Tibial nerve (tissue), 4 donors: ENCODE measurements at regions not wholly inside any gene's neighbourhood (a gene's known extent, or its start where the extent isn't known, plus 50 kb on each side); places are given as distances from the start of the nearest gene placed in this dataset.

Experiments used
- DNase-seq, 2 donors: peaks; one replicate each; pipeline ENCODE4 v3.0.0-alpha.2; 2019; ENCODE audit warnings: low spot score in 2 of 2
- H3K27ac ChIP-seq, 4 donors: fragments of 200-600 bp; sonication (generic) in 3 of 4; one replicate each; pipeline ENCODE4 v1.5.1; 2017 to 2019; ENCODE audit warnings: mild to moderate bottlenecking in 1 of 4
- H3K27me3 ChIP-seq, 2 donors: fragments of 200-600 bp; sonication (generic) in 1 of 2; one replicate each; pipeline versions ENCODE4 v1.5.1 to v1.6.0; 2017 to 2019
- H3K36me3 ChIP-seq, 3 donors: fragments of 200-600 bp; sonication (generic); one replicate each; pipeline ENCODE4 v1.5.1; 2018 to 2019
- H3K4me1 ChIP-seq, 4 donors: fragments of 200-600 bp; sonication (generic) in 3 of 4; one replicate each; pipeline ENCODE4 v1.5.1; 2017 to 2019
- H3K4me3 ChIP-seq, 4 donors: fragments of 200-600 bp; sonication (generic) in 3 of 4; one replicate each; pipeline ENCODE4 v1.5.1; 2017 to 2019; ENCODE audit warnings: mild to moderate bottlenecking in 1 of 4, moderate library complexity in 1 of 4
- H3K9me3 ChIP-seq, 4 donors: fragments of 200-600 bp; sonication (generic) in 3 of 4; one replicate each; pipeline ENCODE4 v1.5.1; 2017 to 2019
- CTCF ChIP-seq, 5 experiments: fragments of 200-600 bp in 3 of 5; fragments of 450-650 bp in 2 of 5; sonication (generic) in 3 of 5; IDR thresholded peaks; one replicate each; pipeline ENCODE4 v1.5.1; 2016 to 2019; ENCODE audit warnings: antibody characterized with exemption in 5 of 5, mild to moderate bottlenecking in 3 of 5, moderate library complexity in 2 of 5
- EP300 ChIP-seq, 2 donors: sonication (generic); formaldehyde crosslinking; IDR thresholded peaks; one replicate each; pipeline ENCODE4 v1.6.1; 2017; ENCODE audit warnings: antibody characterized with exemption in 2 of 2, mild to moderate bottlenecking in 1 of 2
- POLR2A ChIP-seq, 2 donors: fragments of 450-650 bp; IDR thresholded peaks; one replicate each; pipeline ENCODE4 v1.6.1; 2017; ENCODE audit warnings: antibody characterized with exemption in 2 of 2, mild to moderate bottlenecking in 2 of 2, moderate library complexity in 2 of 2
- WGBS, 2 donors: methylation state at CpG; one replicate each; pipeline ENCODE4 v1.1.5; 2018; 5-methylcytosine and 5-hydroxymethylcytosine counted together

- Histone ChIP-seq H3K36me3 (no peaks in the 10 kb centered on the region), H3K4me3 (no peak overlapping the region), H3K27ac (no peak overlapping the region), H3K27me3 (no peaks in the 10 kb centered on the region), H3K4me1 (peaks cover 0 to 7% (median 0%) of the 10 kb centered on the region in 4 donors), H3K9me3 (no peaks in the 10 kb centered on the region)
- WGBS, 2 donors, result 87 to 89% methylated on average over 5 of the region's 5 CpGs
- TF ChIP-seq CTCF (IDR thresholded peaks at IDR 0.05) (no peak), POLR2A (IDR thresholded peaks at IDR 0.05) (no peak), EP300 (IDR thresholded peaks at IDR 0.05) (no peak)
- no peak for DNase-seq
Measured at GRCh38 chr12:58504143-58504938, 416.0 kb downstream of the LRIG3 start.

- TF ChIP-seq CTCF (IDR thresholded peaks at IDR 0.05), result no peak
- TF ChIP-seq EP300 (IDR thresholded peaks at IDR 0.05), result no peak
- no peak for TF ChIP-seq POLR2A (IDR thresholded peaks at IDR 0.05)
- Histone ChIP-seq H3K27me3 (no peaks in the 10 kb centered on the region), H3K9me3 (no peaks in the 10 kb centered on the region), H3K27ac (no peak overlapping the region), H3K4me1 (no peaks in the 10 kb centered on the region), H3K36me3 (no peaks in the 10 kb centered on the region), H3K4me3 (no peak overlapping the region)
- WGBS, 2 donors, result 77 to 86% methylated on average over 5 of the region's 5 CpGs
- DNase-seq, result no peak
Measured at GRCh38 chr12:58509116-58509885, 411.0 kb downstream of the LRIG3 start.

- WGBS, 2 donors, result 43 to 50% methylated on average over 4 of the region's 4 CpGs
- Histone ChIP-seq H3K9me3 (peaks cover 0 to 15% (median 3%) of the 10 kb centered on the region in 4 donors), H3K27ac (no peak overlapping the region), H3K36me3 (no peaks in the 10 kb centered on the region), H3K4me3 (no peak overlapping the region), H3K4me1 (no peaks in the 10 kb centered on the region), H3K27me3 (no peaks in the 10 kb centered on the region)
- DNase-seq, result no peak
- TF ChIP-seq EP300 (IDR thresholded peaks at IDR 0.05) (no peak), POLR2A (IDR thresholded peaks at IDR 0.05) (no peak), CTCF (IDR thresholded peaks at IDR 0.05) (no peak)
Measured at GRCh38 chr12:58513301-58513834, 406.9 kb downstream of the LRIG3 start.

GRCh38 chr12:58513852-58514251 is 406.5 kb downstream of the LRIG3 start:
- DNase-seq, result no peak
- TF ChIP-seq CTCF (IDR thresholded peaks at IDR 0.05) (no peak), POLR2A (IDR thresholded peaks at IDR 0.05) (no peak), EP300 (IDR thresholded peaks at IDR 0.05) (no peak)
- H3K27ac ChIP-seq, result no peak overlapping the region
- no peaks in the 10 kb centered on the region for H3K27me3 ChIP-seq
- no peaks in the 10 kb centered on the region for H3K36me3 ChIP-seq
- no peak overlapping the region for H3K4me3 ChIP-seq
- H3K9me3 ChIP-seq, result peaks cover 0 to 20% (median 4%) of the 10 kb centered on the region in 4 donors
- H3K4me1 ChIP-seq, result no peaks in the 10 kb centered on the region
- WGBS, 2 donors, result 37 to 44% methylated on average over 4 of the region's 4 CpGs

GRCh38 chr12:58519839-58520238 is 400.5 kb downstream of the LRIG3 start:
- WGBS, 2 donors, result 83 to 88% methylated on average over 1 of the region's 1 CpG
- TF ChIP-seq CTCF (IDR thresholded peaks at IDR 0.05) (no peak), EP300 (IDR thresholded peaks at IDR 0.05) (no peak), POLR2A (IDR thresholded peaks at IDR 0.05) (no peak)

More at GRCh38 chr12:58519839-58520238, 400.5 kb downstream of the LRIG3 start:
- Histone ChIP-seq H3K4me1 (no peaks in the 10 kb centered on the region), H3K36me3 (no peaks in the 10 kb centered on the region), H3K27me3 (no peaks in the 10 kb centered on the region), H3K9me3 (peaks cover 0 to 28% (median 6%) of the 10 kb centered on the region in 4 donors), H3K4me3 (no peak overlapping the region), H3K27ac (no peak overlapping the region)
- DNase-seq, result no peak
